ENCODE measurements at regions not wholly inside any gene's neighbourhood (a gene's known extent, or its start where the extent isn't known, plus 50 kb on each side); places are given as distances from the start of the nearest gene placed in this dataset.

- Mint-ChIP-seq H3K27ac (no peak overlapping the region), H3K27me3 (no peaks in the 10 kb centered on the region), H3K4me1 (ENCODE audit: low read depth in 2 of 2) (no peaks in the 10 kb centered on the region), H3K9me3 (peaks cover 0 to 5% of the 10 kb centered on the region in 2 donors), H3K36me3 (ENCODE audit: insufficient read depth) (no peaks in the 10 kb centered on the region), H3K4me3 (no peak overlapping the region)
- no peak for DNase-seq
- no peak for ATAC-seq (replicated peaks)
Measured at GRCh38 chr16:5852151-5852550, 754.6 kb upstream of the EEF2KMT start.

- no peaks in the 10 kb centered on the region for H3K27me3 Mint-ChIP-seq
- ATAC-seq (replicated peaks), result no peak
- no peaks in the 10 kb centered on the region for H3K4me1 Mint-ChIP-seq (ENCODE audit: low read depth in 2 of 2)
- H3K27ac Mint-ChIP-seq, result no peak overlapping the region
- DNase-seq, result no peak
- H3K36me3 Mint-ChIP-seq (ENCODE audit: insufficient read depth), result no peaks in the 10 kb centered on the region
- no peak overlapping the region for H3K4me3 Mint-ChIP-seq
- H3K9me3 Mint-ChIP-seq, result peaks cover 0 to 5% of the 10 kb centered on the region in 2 donors
Measured at GRCh38 chr16:5851393-5851982, 753.9 kb upstream of the EEF2KMT start.

GRCh38 chr16:5850632-5851392 lies 753.2 kb upstream of the EEF2KMT start:
- H3K27me3 Mint-ChIP-seq, result no peaks in the 10 kb centered on the region
- H3K4me3 Mint-ChIP-seq, result no peak overlapping the region
- no peaks in the 10 kb centered on the region for H3K36me3 Mint-ChIP-seq (ENCODE audit: insufficient read depth)
- H3K27ac Mint-ChIP-seq, result no peak overlapping the region
- DNase-seq, result no peak
- no peak for ATAC-seq (replicated peaks)
- peaks cover 0 to 5% of the 10 kb centered on the region in 2 donors for H3K9me3 Mint-ChIP-seq
- no peaks in the 10 kb centered on the region for H3K4me1 Mint-ChIP-seq (ENCODE audit: low read depth in 2 of 2)

GRCh38 chr16:5845046-5845445 lies 747.5 kb upstream of the EEF2KMT start:
- no peaks in the 10 kb centered on the region for H3K27me3 Mint-ChIP-seq
- ATAC-seq (replicated peaks) (no peak), DNase-seq (no peak)
- peaks cover 0 to 3% of the 10 kb centered on the region in 2 donors for H3K9me3 Mint-ChIP-seq
- no peak overlapping the region for H3K4me3 Mint-ChIP-seq
- H3K27ac Mint-ChIP-seq, result no peak overlapping the region
- no peaks in the 10 kb centered on the region for H3K36me3 Mint-ChIP-seq (ENCODE audit: insufficient read depth)
- H3K4me1 Mint-ChIP-seq (ENCODE audit: low read depth in 2 of 2), result no peaks in the 10 kb centered on the region

- no peaks in the 10 kb centered on the region for H3K36me3 Mint-ChIP-seq (ENCODE audit: insufficient read depth)
- H3K4me3 Mint-ChIP-seq, result no peak overlapping the region
- H3K9me3 Mint-ChIP-seq, result peaks cover 2 to 5% of the 10 kb centered on the region in 2 donors
- no peaks in the 10 kb centered on the region for H3K4me1 Mint-ChIP-seq (ENCODE audit: low read depth in 2 of 2)
- ATAC-seq (replicated peaks), result no peak
- no peaks in the 10 kb centered on the region for H3K27me3 Mint-ChIP-seq
- DNase-seq, result no peak
- no peak overlapping the region for H3K27ac Mint-ChIP-seq
Measured at GRCh38 chr16:5841974-5842373, 744.4 kb upstream of the EEF2KMT start.

- Mint-ChIP-seq H3K4me3 (no peak overlapping the region), H3K27me3 (no peaks in the 10 kb centered on the region), H3K4me1 (ENCODE audit: low read depth in 2 of 2) (no peaks in the 10 kb centered on the region), H3K36me3 (ENCODE audit: insufficient read depth) (no peaks in the 10 kb centered on the region), H3K27ac (no peak overlapping the region), H3K9me3 (peaks cover 2 to 19% of the 10 kb centered on the region in 2 donors)
- DNase-seq (no peak), ATAC-seq (replicated peaks) (no peak)
Measured at GRCh38 chr16:5838725-5839124, 741.1 kb upstream of the EEF2KMT start.

GRCh38 chr16:5838071-5838470 lies 740.5 kb upstream of the EEF2KMT start:
- Mint-ChIP-seq H3K4me1 (ENCODE audit: low read depth in 2 of 2) (no peaks in the 10 kb centered on the region), H3K36me3 (ENCODE audit: insufficient read depth) (no peaks in the 10 kb centered on the region), H3K27me3 (no peaks in the 10 kb centered on the region), H3K4me3 (no peak overlapping the region), H3K9me3 (peaks cover 0 to 19% of the 10 kb centered on the region in 2 donors), H3K27ac (no peak overlapping the region)
- ATAC-seq (replicated peaks) (no peak), DNase-seq (no peak)

GRCh38 chr16:5837007-5837670 lies 739.5 kb upstream of the EEF2KMT start:
- Mint-ChIP-seq H3K4me1 (ENCODE audit: low read depth in 2 of 2) (no peaks in the 10 kb centered on the region), H3K27me3 (no peaks in the 10 kb centered on the region), H3K9me3 (peaks cover 0 to 19% of the 10 kb centered on the region in 2 donors), H3K27ac (no peak overlapping the region), H3K36me3 (ENCODE audit: insufficient read depth) (no peaks in the 10 kb centered on the region), H3K4me3 (no peak overlapping the region)
- DNase-seq, result no peak
- no peak for ATAC-seq (replicated peaks)

GRCh38 chr16:5835876-5836275 lies 738.3 kb upstream of the EEF2KMT start:
- Mint-ChIP-seq H3K4me3 (no peak overlapping the region), H3K27ac (no peak overlapping the region), H3K27me3 (no peaks in the 10 kb centered on the region), H3K9me3 (peaks cover 0 to 19% of the 10 kb centered on the region in 2 donors), H3K4me1 (ENCODE audit: low read depth in 2 of 2) (no peaks in the 10 kb centered on the region), H3K36me3 (ENCODE audit: insufficient read depth) (peaks cover 3% of the 10 kb centered on the region)
- ATAC-seq (replicated peaks) (no peak), DNase-seq (no peak)

GRCh38 chr16:5826332-5826731 lies 728.7 kb upstream of the EEF2KMT start:
- no peak overlapping the region for H3K27ac Mint-ChIP-seq
- H3K9me3 Mint-ChIP-seq, result peaks cover 6 to 17% of the 10 kb centered on the region in 2 donors

GRCh38 chr16:5820472-5820871 lies 722.9 kb upstream of the EEF2KMT start:
- Mint-ChIP-seq H3K4me3 (no peak overlapping the region), H3K27ac (no peak overlapping the region), H3K27me3 (no peaks in the 10 kb centered on the region), H3K4me1 (ENCODE audit: low read depth in 2 of 2) (no peaks in the 10 kb centered on the region), H3K9me3 (peaks cover 10 to 13% of the 10 kb centered on the region in 2 donors), H3K36me3 (ENCODE audit: insufficient read depth) (no peaks in the 10 kb centered on the region)
- no peak for DNase-seq
- ATAC-seq (replicated peaks), result no peak

More at GRCh38 chr16:5826332-5826731, 728.7 kb upstream of the EEF2KMT start:
- Mint-ChIP-seq H3K36me3 (ENCODE audit: insufficient read depth) (no peaks in the 10 kb centered on the region), H3K4me3 (no peak overlapping the region), H3K27me3 (no peaks in the 10 kb centered on the region), H3K4me1 (ENCODE audit: low read depth in 2 of 2) (no peaks in the 10 kb centered on the region)
- DNase-seq (no peak), ATAC-seq (replicated peaks) (no peak)

GRCh38 chr16:5815570-5816237 lies 718.1 kb upstream of the EEF2KMT start:
- H3K27ac Mint-ChIP-seq, result no peak overlapping the region
- DNase-seq (no peak), ATAC-seq (replicated peaks) (no peak)
- no peaks in the 10 kb centered on the region for H3K27me3 Mint-ChIP-seq
- H3K9me3 Mint-ChIP-seq, result peaks cover 8 to 14% of the 10 kb centered on the region in 2 donors
- H3K4me3 Mint-ChIP-seq, result no peak overlapping the region
- no peaks in the 10 kb centered on the region for H3K36me3 Mint-ChIP-seq (ENCODE audit: insufficient read depth)
- no peaks in the 10 kb centered on the region for H3K4me1 Mint-ChIP-seq (ENCODE audit: low read depth in 2 of 2)

GRCh38 chr16:5801396-5801795 lies 703.8 kb upstream of the EEF2KMT start:
- DNase-seq (no peak), ATAC-seq (replicated peaks) (no peak)
- no peaks in the 10 kb centered on the region for H3K27me3 Mint-ChIP-seq
- H3K4me1 Mint-ChIP-seq (ENCODE audit: low read depth in 2 of 2), result no peaks in the 10 kb centered on the region
- peaks cover 16 to 22% of the 10 kb centered on the region in 2 donors for H3K9me3 Mint-ChIP-seq
- no peak overlapping the region for H3K4me3 Mint-ChIP-seq
- no peaks in the 10 kb centered on the region for H3K36me3 Mint-ChIP-seq (ENCODE audit: insufficient read depth)
- H3K27ac Mint-ChIP-seq, result no peak overlapping the region
